ENCODE measurements at regions not wholly inside any gene's neighbourhood (a gene's known extent, or its start where the extent isn't known, plus 50 kb on each side); places are given as distances from the start of the nearest gene placed in this dataset.

DNA sequence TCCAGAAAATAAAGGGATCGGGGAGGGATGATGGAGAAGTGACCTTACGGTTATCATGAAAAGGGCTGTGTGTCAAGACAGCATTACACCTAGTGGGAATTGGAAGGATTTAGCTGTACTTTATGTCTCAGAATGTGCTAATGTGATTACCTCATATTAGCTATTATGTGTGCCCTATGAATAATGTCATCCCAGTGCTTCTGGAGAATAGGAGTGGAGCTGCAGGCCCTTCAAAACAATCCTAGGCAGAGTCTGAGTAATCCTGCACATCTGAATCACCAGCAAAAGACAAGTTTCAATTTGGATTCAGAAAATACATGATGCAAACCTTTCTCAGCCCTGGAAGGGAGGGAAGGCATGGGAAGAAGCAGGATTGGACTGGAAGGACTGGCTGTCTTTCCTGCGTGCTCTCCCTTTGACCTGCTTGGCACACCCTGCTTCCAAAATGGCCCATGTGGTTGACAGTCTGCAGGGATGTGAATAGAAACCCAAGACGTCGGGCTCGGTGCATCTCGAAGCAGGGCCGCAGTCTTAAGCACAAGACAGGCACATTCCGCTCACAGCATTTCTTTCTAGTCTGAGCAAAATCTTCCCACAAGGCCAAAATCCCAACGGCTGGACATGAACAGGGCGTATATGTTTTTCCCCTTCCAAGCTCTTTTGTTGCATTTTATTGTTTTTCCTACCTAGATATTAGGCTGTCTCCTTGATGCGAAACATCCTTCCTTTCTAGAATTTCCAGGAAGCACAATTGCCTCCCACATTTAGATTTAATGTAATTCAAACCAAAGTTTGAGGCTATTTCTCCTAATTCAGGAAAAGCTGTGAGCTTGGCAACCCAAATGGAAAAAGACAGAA is 54.3 kb upstream of the TARBP1 start:
- Histone ChIP-seq H3K27me3 (ENCODE audit: control insufficient read depth in 1 of 2, insufficient read depth in 2 of 2, low read length in 1 of 2) (no peaks in the 10 kb centered on the region), H3K27ac (ENCODE audit: low read depth in 1 of 2, low read length in 2 of 2) (peak overlapping the region; percentile 97 to 99), H3K4me1 (ENCODE audit: control insufficient read depth in 1 of 2, insufficient read depth in 2 of 2, low read length in 2 of 2) (peaks cover 6 to 22% of the 10 kb centered on the region in 2 donors), H3K9me3 (ENCODE audit: control insufficient read depth, low read length) (no peaks in the 10 kb centered on the region), H3K36me3 (ENCODE audit: control insufficient read depth in 1 of 2, insufficient read depth in 2 of 2, low read length in 1 of 2) (no peaks in the 10 kb centered on the region), H3K4me3 (ENCODE audit: low read length in 2 of 2) (no peak overlapping the region)
- ATAC-seq (ENCODE audit: low FRiP score) (peak; percentile 51), DNase-seq (peak in 1 of 2 donors; percentile 75)
- intact Hi-C loops (cut with DNase I), result loop anchor here (2.0 to 10.0 kb wide), 3 partner anchors 34 to 192 kb away; no protein-coding TSS in a partner anchor
- 34 to 41% methylated on average over 12 of the region's 12 CpGs for WGBS, 2 donors

DNA sequence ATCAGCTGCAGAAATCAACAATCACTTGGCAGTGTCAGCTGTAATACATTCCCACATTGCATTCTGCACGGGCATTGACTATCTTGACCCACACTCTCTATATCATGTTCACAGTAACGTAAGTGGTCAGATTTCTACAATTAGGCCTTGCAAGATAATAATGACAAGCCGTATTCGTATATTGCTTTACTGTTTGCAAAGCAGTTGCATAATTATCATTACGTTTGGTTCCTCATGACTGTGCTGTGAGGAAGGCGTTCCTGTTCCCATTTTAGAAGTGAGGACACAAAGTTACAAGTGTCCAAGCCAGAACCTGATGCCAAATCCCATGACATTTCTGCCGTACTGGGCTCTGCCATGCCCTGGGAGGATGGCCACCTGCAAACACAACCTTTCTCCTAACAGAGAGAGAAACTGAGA is 53.5 kb upstream of the TARBP1 start:
- 4 to 6% methylated on average over 7 of the region's 7 CpGs for WGBS, 2 donors
- Histone ChIP-seq H3K9me3 (ENCODE audit: control insufficient read depth, low read length) (no peaks in the 10 kb centered on the region), H3K4me1 (ENCODE audit: control insufficient read depth in 1 of 2, insufficient read depth in 2 of 2, low read length in 2 of 2) (peaks cover 6 to 22% of the 10 kb centered on the region in 2 donors), H3K27ac (ENCODE audit: low read depth in 1 of 2, low read length in 2 of 2) (peak overlapping the region; percentile 97 to 99), H3K36me3 (ENCODE audit: control insufficient read depth in 1 of 2, insufficient read depth in 2 of 2, low read length in 1 of 2) (no peaks in the 10 kb centered on the region), H3K4me3 (ENCODE audit: low read length in 2 of 2) (no peak overlapping the region), H3K27me3 (ENCODE audit: control insufficient read depth in 1 of 2, insufficient read depth in 2 of 2, low read length in 1 of 2) (no peaks in the 10 kb centered on the region)
- DNase-seq, result no peak
- intact Hi-C loops (cut with DNase I), result loop anchor here (2.0 to 10.0 kb wide), 3 partner anchors 34 to 192 kb away; no protein-coding TSS in a partner anchor
- peak; percentile 55 for ATAC-seq (ENCODE audit: low FRiP score)

DNA sequence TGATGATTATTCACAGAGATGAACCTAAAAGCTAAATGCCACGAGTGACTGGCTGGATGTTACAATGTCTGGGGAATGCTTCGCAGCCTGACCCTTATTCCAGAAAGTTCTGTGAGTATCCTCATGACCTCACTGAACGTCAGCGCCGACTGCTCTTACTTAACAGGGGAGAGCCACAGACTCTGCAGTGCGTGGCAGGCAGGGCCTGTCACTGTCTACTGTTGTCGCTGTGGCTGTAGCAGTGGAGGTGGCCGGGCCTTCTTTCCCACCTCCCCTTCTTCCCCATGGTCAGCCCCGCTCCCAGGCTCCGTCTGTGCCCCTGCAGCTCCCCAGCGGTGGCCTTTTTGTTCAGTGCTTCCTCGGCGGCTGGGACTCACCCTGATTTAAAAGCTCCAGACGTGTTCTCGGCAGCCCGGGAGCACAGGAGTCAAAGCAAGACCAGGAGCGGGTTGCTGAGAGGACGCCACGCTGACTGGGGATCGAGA is 52.2 kb upstream of the TARBP1 start:
- peak overlapping the region; percentile 99 for H3K27ac ChIP-seq (ENCODE audit: low read depth in 1 of 2, low read length in 2 of 2)
- no peaks in the 10 kb centered on the region for H3K36me3 ChIP-seq (ENCODE audit: control insufficient read depth in 1 of 2, insufficient read depth in 2 of 2, low read length in 1 of 2)
- H3K4me1 ChIP-seq (ENCODE audit: control insufficient read depth in 1 of 2, insufficient read depth in 2 of 2, low read length in 2 of 2), result peaks cover 2 to 23% of the 10 kb centered on the region in 2 donors
- no peaks in the 10 kb centered on the region for H3K9me3 ChIP-seq (ENCODE audit: control insufficient read depth, low read length)
- peak overlapping the region in 1 of 2 donors; percentile 16 for H3K4me3 ChIP-seq (ENCODE audit: low read length in 2 of 2)
- DNase-seq (peak; percentile 76 to 90), ATAC-seq (ENCODE audit: low FRiP score) (peak; percentile 52)
- H3K27me3 ChIP-seq (ENCODE audit: control insufficient read depth in 1 of 2, insufficient read depth in 2 of 2, low read length in 1 of 2), result no peaks in the 10 kb centered on the region
- 4 to 10% methylated on average over 20 of the region's 20 CpGs for WGBS, 2 donors
- intact Hi-C loops (cut with DNase I), result loop anchor here (2.0 to 10.0 kb wide), 4 partner anchors 52 to 194 kb away; no protein-coding TSS in a partner anchor

DNA sequence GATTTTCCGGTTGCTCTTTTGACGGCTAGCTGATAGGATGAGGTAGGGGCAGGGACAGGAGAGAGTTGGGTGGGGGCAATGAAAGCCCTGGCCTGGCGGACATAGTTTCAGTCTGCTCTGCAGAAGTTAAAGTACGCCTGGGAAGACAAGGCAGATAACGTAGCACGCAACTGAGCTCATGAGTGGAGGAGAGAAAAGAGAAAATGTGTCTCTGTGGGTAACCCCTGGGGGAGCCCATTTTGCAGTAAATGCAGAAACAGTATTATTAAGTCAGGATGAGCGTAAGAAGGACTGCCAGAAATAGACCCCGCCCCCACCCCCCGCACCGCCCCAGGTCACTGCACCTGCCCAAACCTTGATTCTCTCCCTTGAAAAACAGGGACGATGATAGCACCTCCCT is 51.7 kb upstream of the TARBP1 start:
- ATAC-seq (ENCODE audit: low FRiP score), result no peak
- no peaks in the 10 kb centered on the region for H3K27me3 ChIP-seq (ENCODE audit: control insufficient read depth in 1 of 2, insufficient read depth in 2 of 2, low read length in 1 of 2)
- no peaks in the 10 kb centered on the region for H3K9me3 ChIP-seq (ENCODE audit: control insufficient read depth, low read length)
- intact Hi-C loops (cut with DNase I), result loop anchor here (2.0 to 10.0 kb wide), 4 partner anchors 52 to 194 kb away; no protein-coding TSS in a partner anchor
- no peak overlapping the region for H3K4me3 ChIP-seq (ENCODE audit: low read length in 2 of 2)
- no peaks in the 10 kb centered on the region for H3K36me3 ChIP-seq (ENCODE audit: control insufficient read depth in 1 of 2, insufficient read depth in 2 of 2, low read length in 1 of 2)
- no peak for DNase-seq
- peak overlapping the region; percentile 99 for H3K27ac ChIP-seq (ENCODE audit: low read depth in 1 of 2, low read length in 2 of 2)
- 53 to 55% methylated on average over 11 of the region's 11 CpGs for WGBS, 2 donors
- peaks cover 2 to 21% of the 10 kb centered on the region in 2 donors for H3K4me1 ChIP-seq (ENCODE audit: control insufficient read depth in 1 of 2, insufficient read depth in 2 of 2, low read length in 2 of 2)

DNA sequence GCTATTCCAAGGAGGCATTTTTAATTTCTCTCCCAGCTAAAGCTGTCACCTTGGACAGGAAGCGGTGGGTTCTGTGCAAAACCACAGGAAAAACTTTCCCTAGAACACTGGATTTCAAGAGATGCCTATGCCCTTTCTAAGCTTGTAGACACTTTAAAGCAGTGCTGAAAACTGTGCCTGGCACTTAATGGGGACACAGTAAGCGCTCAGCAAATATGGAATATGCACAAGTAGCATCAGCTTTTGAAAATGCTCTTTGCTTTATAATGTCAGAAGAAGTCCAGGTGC is 50.9 kb upstream of the TARBP1 start:
- 77 to 84% methylated on average over 2 of the region's 2 CpGs for WGBS, 2 donors
- DNase-seq, result no peak
- peaks cover 2 to 17% of the 10 kb centered on the region in 2 donors for H3K4me1 ChIP-seq (ENCODE audit: control insufficient read depth in 1 of 2, insufficient read depth in 2 of 2, low read length in 2 of 2)
- H3K27me3 ChIP-seq (ENCODE audit: control insufficient read depth in 1 of 2, insufficient read depth in 2 of 2, low read length in 1 of 2), result no peaks in the 10 kb centered on the region
- intact Hi-C loops (cut with DNase I), result loop anchor here (2.0 to 10.0 kb wide), 4 partner anchors 53 to 195 kb away; no protein-coding TSS in a partner anchor
- H3K27ac ChIP-seq (ENCODE audit: low read depth in 1 of 2, low read length in 2 of 2), result peak overlapping the region in 1 of 2 donors; percentile 77
- peak overlapping the region in 1 of 2 donors; percentile 35 for H3K4me3 ChIP-seq (ENCODE audit: low read length in 2 of 2)
- ATAC-seq (ENCODE audit: low FRiP score), result no peak
- H3K9me3 ChIP-seq (ENCODE audit: control insufficient read depth, low read length), result no peaks in the 10 kb centered on the region
- no peaks in the 10 kb centered on the region for H3K36me3 ChIP-seq (ENCODE audit: control insufficient read depth in 1 of 2, insufficient read depth in 2 of 2, low read length in 1 of 2)

DNA sequence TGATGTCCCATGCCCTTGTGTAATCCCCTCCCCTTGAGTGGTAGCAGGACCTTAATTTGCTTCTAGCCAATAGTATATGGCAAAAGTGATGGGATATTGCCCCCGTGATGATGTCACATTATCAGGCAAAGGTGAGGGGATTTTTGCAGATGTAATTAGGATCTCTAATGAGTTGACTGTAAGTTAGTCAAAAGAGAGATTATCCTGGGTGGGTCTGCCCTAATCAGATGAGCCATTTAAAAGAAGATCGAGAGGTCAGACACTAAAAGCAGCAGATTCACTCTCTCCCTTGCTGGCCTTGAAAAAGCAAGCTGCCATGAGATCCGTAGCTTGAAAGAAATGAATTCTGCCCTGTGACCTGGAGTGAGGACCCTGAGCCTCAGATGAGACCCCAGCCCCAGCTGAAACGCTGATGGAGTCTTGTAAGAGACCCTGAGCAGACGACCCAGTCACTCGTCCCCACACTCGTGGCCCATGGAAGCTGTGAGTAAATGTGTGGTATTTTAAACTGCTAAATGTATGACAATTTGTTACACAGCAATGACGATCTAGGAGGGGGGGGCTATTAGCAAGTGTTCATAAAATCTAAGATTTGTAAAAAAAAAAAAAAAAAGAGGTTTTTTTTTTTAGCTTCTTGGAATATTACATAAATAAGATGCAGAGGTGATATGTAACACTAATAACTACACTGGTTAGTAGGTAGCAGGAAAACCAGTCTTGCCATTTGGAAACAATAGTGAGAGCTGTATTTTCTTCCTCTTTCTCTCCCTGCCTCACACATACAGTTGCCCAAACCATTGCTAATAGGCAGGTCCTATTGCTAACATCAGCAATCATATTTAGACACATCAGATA is 50.3 kb upstream of the TARBP1 start:
- Histone ChIP-seq H3K4me1 (ENCODE audit: control insufficient read depth in 1 of 2, insufficient read depth in 2 of 2, low read length in 2 of 2) (peaks cover 2 to 17% of the 10 kb centered on the region in 2 donors), H3K4me3 (ENCODE audit: low read length in 2 of 2) (peak overlapping the region in 1 of 2 donors; percentile 35), H3K27me3 (ENCODE audit: control insufficient read depth in 1 of 2, insufficient read depth in 2 of 2, low read length in 1 of 2) (no peaks in the 10 kb centered on the region), H3K9me3 (ENCODE audit: control insufficient read depth, low read length) (no peaks in the 10 kb centered on the region), H3K36me3 (ENCODE audit: control insufficient read depth in 1 of 2, insufficient read depth in 2 of 2, low read length in 1 of 2) (no peaks in the 10 kb centered on the region), H3K27ac (ENCODE audit: low read depth in 1 of 2, low read length in 2 of 2) (peak overlapping the region in 1 of 2 donors; percentile 77)
- DNase-seq (no peak), ATAC-seq (ENCODE audit: low FRiP score) (no peak)
- intact Hi-C loops (cut with DNase I), result no loop called here
- 76 to 79% methylated on average over 8 of the region's 8 CpGs for WGBS, 2 donors
